H1 (cell line): ENCODE measurements at regions not wholly inside any gene's neighbourhood (a gene's known extent, or its start where the extent isn't known, plus 50 kb on each side); places are given as distances from the start of the nearest gene placed in this dataset.

Experiments used
- CTCF ChIA-PET: fragments of 300-600 bp; sonication (Branson Sonifier 250); formaldehyde crosslinking; loops from one replicate; lab custom pipeline; 2021; ENCODE audit not compliant: partially characterized antibody; lab: Charles Lee
- POLR2A ChIA-PET: fragments of 300-600 bp; sonication (Branson Sonifier 250); formaldehyde crosslinking; loops from one replicate; lab custom pipeline; 2021; ENCODE audit warnings: inconsistent platforms; ENCODE audit not compliant: partially characterized antibody; lab: Charles Lee
- DNase-seq, 2 experiments: peaks; one replicate each; pipeline versions ENCODE4 v3.0.0 to v3.0.0-alpha.2; 2010 to 2022; ENCODE audit warnings: low spot score in 2 of 2, low read depth in 1 of 2, mixed read lengths in 1 of 2
- FAIRE-seq: peaks from 2 replicates; lab custom pipeline; 2011; peaks lifted over from hg19 to GRCh38; lab: Jason Lieb, UNC
- H2AFZ ChIP-seq: 2 replicates; pipeline ENCODE4 v1.8.1; 2012; ENCODE audit warnings: low read length, inconsistent platforms
- H2AK5ac ChIP-seq: 2 replicates; pipeline ENCODE4 v1.6.1; 2013; ENCODE audit warnings: low read depth, low read length
- H2BK120ac ChIP-seq: replicated peaks from 2 replicates; pipeline ENCODE3; 2013; ENCODE audit warnings: low read depth, low read length, inconsistent platforms
- H2BK12ac ChIP-seq: 2 replicates; pipeline ENCODE4 v1.6.1; 2013; ENCODE audit warnings: low read depth, low read length
- H2BK15ac ChIP-seq: 2 replicates; pipeline ENCODE4 v1.6.1; 2013; ENCODE audit warnings: low read length
- H2BK20ac ChIP-seq: 2 replicates; pipeline ENCODE4 v1.6.1; 2013; ENCODE audit warnings: low read length
- H2BK5ac ChIP-seq: 2 replicates; pipeline ENCODE4 v1.6.1; 2013; ENCODE audit warnings: low read depth, low read length
- H3K14ac ChIP-seq: 2 replicates; pipeline ENCODE4 v1.6.1; 2013; ENCODE audit warnings: inconsistent platforms; ENCODE audit not compliant: insufficient read length
- H3K18ac ChIP-seq: 2 replicates; pipeline ENCODE4 v1.6.1; 2013; ENCODE audit warnings: low read length; ENCODE audit errors: extremely low read depth
- H3K23ac ChIP-seq: 2 replicates; pipeline ENCODE4 v1.6.1; 2013; ENCODE audit warnings: inconsistent platforms; ENCODE audit not compliant: insufficient read length
- H3K23me2 ChIP-seq: 2 replicates; pipeline ENCODE4 v1.6.1; 2013; ENCODE audit warnings: low read depth, low read length
- H3K27ac ChIP-seq: 2 replicates; pipeline ENCODE4 v1.6.1; 2011; ENCODE audit warnings: low read depth, low read length, inconsistent platforms
- H3K27me3 ChIP-seq, 4 experiments: replicated peaks in 1 of 4; 1 replicate in 1 of 4; 2 replicates in 3 of 4; pipeline versions ENCODE4 v1.6.1 to v1.8.1; 2011 to 2013; ENCODE audit warnings: low read length in 3 of 4, mild to moderate bottlenecking in 3 of 4, inconsistent platforms in 2 of 4, mixed read lengths in 2 of 4, moderate library complexity in 1 of 4; ENCODE audit not compliant: control insufficient read depth in 3 of 4, insufficient read depth in 3 of 4; ENCODE audit errors: extremely low read depth in 1 of 4
- H3K36me3 ChIP-seq, 4 experiments: 2 replicates each; pipeline versions ENCODE4 v1.6.1 to v1.8.1; 2011 to 2013; ENCODE audit warnings: mild to moderate bottlenecking in 4 of 4, low read length in 3 of 4, moderate library complexity in 2 of 4, control low read depth in 1 of 4, inconsistent platforms in 1 of 4; ENCODE audit not compliant: insufficient read depth in 4 of 4, control insufficient read depth in 2 of 4
- H3K4ac ChIP-seq: replicated peaks from 2 replicates; pipeline ENCODE3; 2013; ENCODE audit warnings: low read length, low read depth, mixed read lengths, inconsistent platforms; ENCODE audit not compliant: insufficient read length
- H3K4me1 ChIP-seq, 4 experiments: replicated peaks in 1 of 4; 1 replicate in 1 of 4; 2 replicates in 3 of 4; pipeline versions ENCODE4 v1.6.1 to v1.8.1; 2011 to 2013; ENCODE audit warnings: low read length in 3 of 4, inconsistent platforms in 2 of 4, mixed read lengths in 1 of 4; ENCODE audit not compliant: insufficient read depth in 4 of 4, control insufficient read depth in 3 of 4
- H3K4me2 ChIP-seq, 2 experiments: 2 replicates each; pipeline versions ENCODE4 v1.6.1 to v1.8.1; 2011 to 2013; ENCODE audit warnings: low read depth in 2 of 2, low read length in 2 of 2, control low read depth in 1 of 2, inconsistent platforms in 1 of 2, mild to moderate bottlenecking in 1 of 2; ENCODE audit not compliant: insufficient read depth in 1 of 2
- H3K4me3 ChIP-seq, 4 experiments: fragments of 200-600, 300-600 bp in 1 of 4; sonication (generic), shearing (Covaris generic), sonication (Bioruptor Twin) in 1 of 4; 2 replicates each; pipeline versions ENCODE4 v1.5.1 to v1.8.1; 2011 to 2016; ENCODE audit warnings: low read length in 4 of 4, low read depth in 3 of 4, control low read depth in 2 of 4, inconsistent platforms in 2 of 4, mild to moderate bottlenecking in 2 of 4, mixed read lengths in 1 of 4, moderate library complexity in 1 of 4; ENCODE audit not compliant: insufficient read depth in 2 of 4; ENCODE audit errors: extremely low read depth in 1 of 4
- H3K56ac ChIP-seq: replicated peaks from 2 replicates; pipeline ENCODE3; 2013; ENCODE audit warnings: low read depth, mild to moderate bottlenecking, mixed read lengths, low read length, inconsistent platforms; ENCODE audit not compliant: insufficient read length
- H3K79me1 ChIP-seq: 2 replicates; pipeline ENCODE4 v1.6.1; 2013; ENCODE audit warnings: low read depth, low read length, control low read depth
- H3K79me2 ChIP-seq, 2 experiments: 2 replicates each; pipeline versions ENCODE4 v1.6.1 to v1.8.1; 2012 to 2013; ENCODE audit warnings: low read length in 2 of 2, mild to moderate bottlenecking in 2 of 2, inconsistent platforms in 1 of 2; ENCODE audit not compliant: insufficient read depth in 2 of 2, control insufficient read depth in 1 of 2
- H3K9ac ChIP-seq, 4 experiments: replicated peaks in 1 of 4; 1 replicate in 1 of 4; 2 replicates in 3 of 4; pipeline versions ENCODE4 v1.6.1 to v1.8.1; 2011 to 2013; ENCODE audit warnings: low read depth in 3 of 4, low read length in 3 of 4, control low read depth in 2 of 4, mild to moderate bottlenecking in 2 of 4, moderate library complexity in 2 of 4, inconsistent platforms in 1 of 4; ENCODE audit errors: extremely low read depth in 1 of 4
- H3K9me3 ChIP-seq, 2 experiments: 2 replicates each; pipeline versions ENCODE4 v1.6.1 to v1.8.1; 2012 to 2013; ENCODE audit warnings: mild to moderate bottlenecking in 2 of 2, moderate library complexity in 2 of 2, control low read depth in 1 of 2, inconsistent platforms in 1 of 2, low read depth in 1 of 2, low read length in 1 of 2, mixed read lengths in 1 of 2; ENCODE audit not compliant: insufficient read depth in 2 of 2
- H4K20me1 ChIP-seq, 2 experiments: replicated peaks in 1 of 2; 2 replicates each; pipeline versions ENCODE3 to v1.8.1; 2011 to 2013; ENCODE audit warnings: inconsistent platforms in 2 of 2, low read length in 2 of 2, mild to moderate bottlenecking in 1 of 2; ENCODE audit not compliant: insufficient read depth in 2 of 2, control insufficient read depth in 1 of 2
- H4K5ac ChIP-seq: 2 replicates; pipeline ENCODE4 v1.6.1; 2013; ENCODE audit warnings: low read length, low read depth, mixed read lengths, inconsistent platforms; ENCODE audit not compliant: insufficient read length
- H4K8ac ChIP-seq: 2 replicates; pipeline ENCODE4 v1.8.0; 2013; ENCODE audit warnings: mild to moderate bottlenecking, moderate library complexity, low read length, inconsistent platforms; ENCODE audit not compliant: insufficient read depth; ENCODE audit errors: extremely low read depth
- H4K91ac ChIP-seq: replicated peaks from 2 replicates; pipeline ENCODE3; 2013; ENCODE audit warnings: low read length, mixed read lengths, inconsistent platforms; ENCODE audit not compliant: insufficient read length
- RNF2 ChIP-seq: fragments of 200-900, 300-1000 bp; sonication (generic); IDR thresholded peaks from 2 replicates; pipeline ENCODE4 v1.7.1; 2016; ENCODE audit warnings: borderline replicate concordance, low read depth, mild to moderate bottlenecking, antibody characterized with exemption, low read length; ENCODE audit not compliant: poor library complexity, severe bottlenecking; ENCODE audit errors: missing control alignments
- TCF12 ChIP-seq: IDR thresholded peaks from 2 replicates; pipeline ENCODE4 v1.6.1; 2011; ENCODE audit warnings: low read depth, mild to moderate bottlenecking, low read length
- WGBS, 2 experiments: shearing (Covaris generic) in 1 of 2; methylation state at CpG; one replicate each; pipeline versions ENCODE4 v1.1.6 to v1.1.7; 2013 to 2015; ENCODE audit warnings: low lambda C conversion rate in 2 of 2, mixed read lengths in 2 of 2, inconsistent platforms in 1 of 2, low coverage in 1 of 2, missing lambda C conversion rate in 1 of 2; ENCODE audit not compliant: insufficient replicate concordance in 2 of 2, insufficient coverage in 1 of 2, insufficient read length in 1 of 2; ENCODE audit errors: extremely low coverage in 1 of 2, missing lambda C conversion rate in 1 of 2; 5-methylcytosine and 5-hydroxymethylcytosine counted together

DNA sequence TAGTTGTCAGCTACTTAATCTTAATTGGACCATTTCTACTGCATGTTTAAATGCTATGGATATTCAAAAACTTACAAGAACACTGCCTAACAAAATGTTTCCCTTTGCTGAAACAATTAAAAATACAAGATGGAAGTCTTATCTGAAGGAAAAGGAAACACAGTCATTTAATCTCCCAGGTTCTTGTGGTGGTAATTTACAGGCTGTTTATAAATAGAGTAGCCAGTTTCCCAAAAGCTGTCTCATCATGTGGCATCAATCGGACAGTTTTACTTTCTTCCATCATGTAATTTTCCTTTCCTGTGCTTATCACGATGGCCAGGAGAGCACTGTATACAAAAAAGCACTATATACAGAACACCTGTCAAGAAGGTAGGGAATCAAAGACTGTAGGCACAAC, 368.1 kb downstream of the ZEB2 start:
- Histone ChIP-seq H3K4me1 (no peaks in the 10 kb centered on the region; a peak in 1 of 7 replicates), H3K23me2 (no peaks in the 10 kb centered on the region), H4K5ac (no peak overlapping the region), H3K9me3 (no peaks in the 10 kb centered on the region), H2BK15ac (no peak overlapping the region), H4K20me1 (no peaks in the 10 kb centered on the region), H4K91ac (no peak overlapping the region), H3K14ac (no peak overlapping the region), H3K4ac (no peak overlapping the region), H3K79me1 (no peaks in the 10 kb centered on the region), H2AFZ (no peak overlapping the region), H3K9ac (no peak overlapping the region), H2BK5ac (no peak overlapping the region), H2BK20ac (no peak overlapping the region), H3K18ac (no peak overlapping the region), H2AK5ac (no peak overlapping the region), H2BK120ac (no peak overlapping the region), H2BK12ac (no peak overlapping the region), H3K27ac (no peak overlapping the region), H3K23ac (no peak overlapping the region), H3K4me3 (no peak overlapping the region), H3K79me2 (no peaks in the 10 kb centered on the region), H3K56ac (no peak overlapping the region), H3K4me2 (no peak overlapping the region), H3K27me3 (no peaks in the 10 kb centered on the region), H3K36me3 (no peaks in the 10 kb centered on the region), H4K8ac (no peak overlapping the region)
- TF ChIP-seq TCF12 (no peak), RNF2 (no peak)
- FAIRE-seq (no peak), DNase-seq (no peak)
- POLR2A ChIA-PET = no interaction called here
- CTCF ChIA-PET = interaction anchor here (0.6 to 1.0 kb wide), 2 partner anchors 11 to 829 kb away, joined by 3 to 5 read pairs; no protein-coding TSS in a partner anchor
- WGBS, 2 experiments = 92% methylated on average over 2 of the region's 2 CpGs; no CpG with 5 or more reads in 1 of the 2 experiments
